ENCODE measurements at regions not wholly inside any gene's neighbourhood (a gene's known extent, or its start where the extent isn't known, plus 50 kb on each side); places are given as distances from the start of the nearest gene placed in this dataset.
A peak's percentile ranks its signal among the peaks of the same experiment; 100 is the strongest.

GRCh38 chr13:69477451-69477850 is 630.2 kb upstream of the ATXN8OS start:
- H2AFZ ChIP-seq (ENCODE audit: low read length) = no peak overlapping the region
- H4K20me1 ChIP-seq (ENCODE audit: control insufficient read depth, extremely low read depth, insufficient read depth, low read length) = no peaks in the 10 kb centered on the region
- no peak overlapping the region for H3K27ac ChIP-seq (ENCODE audit: insufficient read depth, low read length)
- no peak for DNase-seq (ENCODE audit: low read depth in 2 of 2)
- H3K4me3 ChIP-seq (replicated peaks in 1 of 4; ENCODE audit: control extremely low read depth in 1 of 4, insufficient read depth in 1 of 4, low read depth in 3 of 4, low read length in 4 of 4) = no peak overlapping the region
- H3K9ac ChIP-seq (ENCODE audit: insufficient read depth, low read length) = no peak overlapping the region
- H3K4me2 ChIP-seq (ENCODE audit: extremely low read depth, insufficient read depth, low read length) = no peak overlapping the region
- H3K27me3 ChIP-seq (ENCODE audit: control insufficient read depth, insufficient read depth, low read length) = no peaks in the 10 kb centered on the region
- H3K4me1 ChIP-seq (ENCODE audit: control insufficient read depth, extremely low read depth, insufficient read depth, low read length) = no peaks in the 10 kb centered on the region
- H3K36me3 ChIP-seq (ENCODE audit: control insufficient read depth, insufficient read depth, low read length) = no peaks in the 10 kb centered on the region
- H3K79me2 ChIP-seq (ENCODE audit: control insufficient read depth, insufficient read depth, low read length) = no peaks in the 10 kb centered on the region
- H3K9me3 ChIP-seq (ENCODE audit: control insufficient read depth, insufficient read depth, low read depth, low read length) = no peaks in the 10 kb centered on the region
- TF ChIP-seq CTCF (conservative IDR thresholded peaks at IDR 0.05 in 1 of 2, IDR thresholded peaks at IDR 0.05 in 1 of 2; ENCODE audit: low read depth in 1 of 2, low read length in 2 of 2) = no peak
- TF ChIP-seq EZH2 (IDR thresholded peaks at IDR 0.05; ENCODE audit: low read length, missing control alignments) = no peak

DNA sequence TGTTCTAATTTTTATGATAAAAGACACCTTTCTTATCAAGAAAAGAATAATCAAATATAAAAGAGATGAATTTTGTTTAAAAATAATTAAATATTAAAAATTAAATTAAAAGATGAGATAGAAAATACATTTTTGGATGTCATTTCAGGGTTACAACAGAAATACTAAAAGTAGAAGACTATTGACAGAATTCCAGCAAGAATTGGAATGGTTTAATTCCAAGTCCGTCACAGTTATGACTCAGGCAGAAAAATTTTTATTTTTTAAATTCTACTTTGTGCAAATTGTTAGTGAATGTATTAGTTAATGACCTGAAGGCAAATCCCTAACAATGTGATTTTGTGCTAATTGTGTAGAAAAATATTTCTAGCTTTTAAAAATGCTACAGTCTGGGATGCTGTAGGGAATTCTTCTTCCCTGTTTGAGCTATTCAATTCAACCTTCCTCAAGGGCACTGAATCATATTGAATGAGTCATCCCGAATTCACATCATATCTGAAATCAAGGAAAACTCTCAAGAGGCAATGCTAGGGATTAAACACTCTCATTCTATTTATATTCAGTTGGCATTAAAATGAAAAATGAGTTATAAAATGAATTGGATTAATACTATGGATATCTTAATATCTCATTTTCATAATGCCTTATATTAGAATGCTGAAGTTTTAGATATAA is 633.5 kb upstream of the ATXN8OS start:
- no peaks in the 10 kb centered on the region for H3K36me3 ChIP-seq (ENCODE audit: control insufficient read depth, insufficient read depth, low read length)
- H3K9me3 ChIP-seq (ENCODE audit: control insufficient read depth, insufficient read depth, low read depth, low read length) = no peaks in the 10 kb centered on the region
- no peak overlapping the region for H3K27ac ChIP-seq (ENCODE audit: insufficient read depth, low read length)
- no peaks in the 10 kb centered on the region for H3K27me3 ChIP-seq (ENCODE audit: control insufficient read depth, insufficient read depth, low read length)
- TF ChIP-seq EZH2 (IDR thresholded peaks at IDR 0.05; ENCODE audit: low read length, missing control alignments) (no peak), CTCF (conservative IDR thresholded peaks at IDR 0.05 in 1 of 2, IDR thresholded peaks at IDR 0.05 in 1 of 2; ENCODE audit: low read depth in 1 of 2, low read length in 2 of 2) (no peak)
- no peak overlapping the region for H3K4me2 ChIP-seq (ENCODE audit: extremely low read depth, insufficient read depth, low read length)
- no peaks in the 10 kb centered on the region for H4K20me1 ChIP-seq (ENCODE audit: control insufficient read depth, extremely low read depth, insufficient read depth, low read length)
- no peak overlapping the region for H3K4me3 ChIP-seq (replicated peaks in 1 of 4; ENCODE audit: control extremely low read depth in 1 of 4, insufficient read depth in 1 of 4, low read depth in 3 of 4, low read length in 4 of 4)
- peak in 1 of 2 donors; percentile 46 for DNase-seq (ENCODE audit: low read depth in 2 of 2)
- H2AFZ ChIP-seq (ENCODE audit: low read length) = no peak overlapping the region
- H3K9ac ChIP-seq (ENCODE audit: insufficient read depth, low read length) = no peak overlapping the region
- no peaks in the 10 kb centered on the region for H3K4me1 ChIP-seq (ENCODE audit: control insufficient read depth, extremely low read depth, insufficient read depth, low read length)
- H3K79me2 ChIP-seq (ENCODE audit: control insufficient read depth, insufficient read depth, low read length) = no peaks in the 10 kb centered on the region

GRCh38 chr13:69468624-69469023 is 639.0 kb upstream of the ATXN8OS start:
- H4K20me1 ChIP-seq (ENCODE audit: control insufficient read depth, extremely low read depth, insufficient read depth, low read length) = no peaks in the 10 kb centered on the region
- TF ChIP-seq EZH2 (IDR thresholded peaks at IDR 0.05; ENCODE audit: low read length, missing control alignments) (no peak), CTCF (conservative IDR thresholded peaks at IDR 0.05 in 1 of 2, IDR thresholded peaks at IDR 0.05 in 1 of 2; ENCODE audit: low read depth in 1 of 2, low read length in 2 of 2) (no peak)
- H3K27ac ChIP-seq (ENCODE audit: insufficient read depth, low read length) = no peak overlapping the region
- no peaks in the 10 kb centered on the region for H3K9me3 ChIP-seq (ENCODE audit: control insufficient read depth, insufficient read depth, low read depth, low read length)
- no peaks in the 10 kb centered on the region for H3K27me3 ChIP-seq (ENCODE audit: control insufficient read depth, insufficient read depth, low read length)
- H2AFZ ChIP-seq (ENCODE audit: low read length) = no peak overlapping the region
- no peak overlapping the region for H3K4me2 ChIP-seq (ENCODE audit: extremely low read depth, insufficient read depth, low read length)
- H3K4me3 ChIP-seq (replicated peaks in 1 of 4; ENCODE audit: control extremely low read depth in 1 of 4, insufficient read depth in 1 of 4, low read depth in 3 of 4, low read length in 4 of 4) = no peak overlapping the region
- DNase-seq (ENCODE audit: low read depth in 2 of 2) = no peak
- no peaks in the 10 kb centered on the region for H3K36me3 ChIP-seq (ENCODE audit: control insufficient read depth, insufficient read depth, low read length)
- H3K9ac ChIP-seq (ENCODE audit: insufficient read depth, low read length) = no peak overlapping the region
- H3K4me1 ChIP-seq (ENCODE audit: control insufficient read depth, extremely low read depth, insufficient read depth, low read length) = no peaks in the 10 kb centered on the region
- no peaks in the 10 kb centered on the region for H3K79me2 ChIP-seq (ENCODE audit: control insufficient read depth, insufficient read depth, low read length)

All from fibroblast of lung (primary cell).